HG03520 (cell line): ENCODE measurements at regions not wholly inside any gene's neighbourhood (a gene's known extent, or its start where the extent isn't known, plus 50 kb on each side); places are given as distances from the start of the nearest gene placed in this dataset.
"Not testable (repeated sequence)": the region's sequence is repeated elsewhere in the genome, so short reads cannot be mapped to it uniquely, and the experiment has no call there.

Experiments used
- ATAC-seq: cut with Tn5 transposase; IDR thresholded peaks from one replicate; pipeline ENCODE4 v1.9.1; 2021; ENCODE audit warnings: mild to moderate bottlenecking, moderate library complexity; ENCODE audit not compliant: unreplicated experiment

- no peak for ATAC-seq
These were observed 329.0 kb upstream of the TMTC4 start for GRCh38 chr13:101003566-101003965.

- no peak for ATAC-seq
These were observed 314.8 kb upstream of the TMTC4 start for GRCh38 chr13:100989392-100989791.

GRCh38 chr13:100988921-100989320, 314.3 kb upstream of the TMTC4 start:
- ATAC-seq, result no peak

- ATAC-seq, result no peak
These were observed 313.4 kb upstream of the TMTC4 start for GRCh38 chr13:100987948-100988347.

DNA sequence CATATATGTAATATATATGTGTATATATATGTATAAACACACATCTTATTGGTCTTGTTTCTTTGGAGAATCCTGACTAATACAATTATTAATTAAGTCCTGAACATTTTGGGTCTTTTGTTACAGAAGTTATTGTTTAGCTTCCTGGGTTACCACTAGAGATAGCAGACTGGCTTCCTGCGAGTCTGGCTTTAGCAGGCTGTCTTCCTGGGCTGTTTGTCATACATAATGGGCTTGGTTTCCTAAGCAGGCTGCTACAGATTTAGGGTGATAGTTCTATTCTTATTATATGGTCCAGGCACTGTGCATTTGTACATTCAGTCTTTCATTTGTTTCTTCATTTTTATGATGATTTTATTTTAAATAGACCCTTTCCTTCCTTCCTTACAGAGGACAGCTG, 312.0 kb upstream of the TMTC4 start:
- ATAC-seq, result no peak

DNA sequence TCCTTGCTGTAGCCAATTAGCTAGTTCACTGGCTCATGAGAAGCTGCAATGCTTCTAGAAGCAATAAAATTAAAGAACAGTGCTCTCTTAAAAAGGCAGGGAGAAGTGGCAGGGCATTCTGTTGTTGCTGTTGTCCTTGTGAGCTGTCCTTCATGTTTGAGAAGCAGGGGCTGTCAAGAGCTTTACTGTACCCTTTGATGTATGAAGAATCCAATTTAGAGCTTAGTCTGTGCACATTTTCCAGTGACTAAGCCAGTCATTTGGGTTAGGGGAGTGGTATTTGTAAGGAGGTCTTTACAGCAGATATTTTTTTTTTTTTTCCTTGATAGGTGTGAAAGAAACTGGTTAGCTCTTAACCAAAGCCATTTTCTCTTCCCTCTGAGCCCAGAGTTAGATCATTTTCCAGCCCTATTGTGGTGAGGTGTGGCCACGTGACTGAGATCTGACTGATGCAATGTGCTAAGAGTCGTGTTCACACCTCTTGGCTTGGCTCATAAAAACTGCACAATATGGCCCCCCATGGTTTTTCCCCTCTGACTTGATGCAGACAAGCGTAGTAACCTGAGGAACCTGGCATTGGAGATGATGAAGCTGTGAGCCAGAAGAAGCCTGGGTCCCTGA, 309.6 kb upstream of the TMTC4 start:
- ATAC-seq, result no peak

GRCh38 chr13:100983111-100983510, 308.5 kb upstream of the TMTC4 start:
- ATAC-seq, result no peak

- ATAC-seq, result no peak
These were observed 305.6 kb upstream of the TMTC4 start for GRCh38 chr13:100980171-100980570.

DNA sequence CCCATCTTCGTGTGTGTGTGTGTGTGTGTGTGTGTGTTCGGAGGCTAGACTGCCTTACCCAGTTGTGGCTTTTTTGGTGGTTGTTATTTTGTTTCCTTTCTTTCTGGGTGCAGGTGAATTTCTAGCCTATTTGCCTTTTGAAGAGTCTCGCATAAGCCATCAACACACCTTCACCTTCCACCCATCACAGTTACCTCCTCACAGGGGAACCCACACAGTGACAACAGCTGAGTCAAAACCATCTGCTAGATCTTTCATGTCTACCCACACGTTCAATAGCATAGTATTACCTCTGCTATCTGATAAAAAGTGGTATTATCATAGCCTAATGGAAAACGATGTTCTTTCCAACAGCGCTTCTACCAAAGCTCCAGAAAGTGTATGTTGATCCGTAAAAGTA, 303.2 kb upstream of the TMTC4 start:
- ATAC-seq, result no peak

DNA sequence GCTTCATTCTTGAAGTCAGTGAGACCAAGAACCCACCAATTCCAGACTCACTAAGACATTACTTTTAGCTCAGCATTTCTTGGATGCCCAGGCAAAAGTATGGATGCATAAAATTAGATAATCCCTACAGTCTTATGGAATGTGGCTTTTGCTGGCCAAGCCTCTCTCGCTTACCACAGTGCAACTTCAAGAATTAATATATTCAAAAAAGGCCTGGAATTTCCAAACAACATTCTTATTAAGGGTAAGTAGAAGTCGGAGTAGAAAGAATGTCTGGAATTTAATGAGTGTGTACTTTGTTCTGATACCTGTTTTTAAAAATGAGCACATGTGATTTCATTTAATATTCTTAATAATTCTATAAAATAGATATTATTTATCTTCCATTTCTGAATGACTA, 302.4 kb upstream of the TMTC4 start:
- no peak for ATAC-seq

- not testable (repeated sequence) for ATAC-seq
These were observed 301.1 kb upstream of the TMTC4 start for GRCh38 chr13:100975666-100976065.

DNA sequence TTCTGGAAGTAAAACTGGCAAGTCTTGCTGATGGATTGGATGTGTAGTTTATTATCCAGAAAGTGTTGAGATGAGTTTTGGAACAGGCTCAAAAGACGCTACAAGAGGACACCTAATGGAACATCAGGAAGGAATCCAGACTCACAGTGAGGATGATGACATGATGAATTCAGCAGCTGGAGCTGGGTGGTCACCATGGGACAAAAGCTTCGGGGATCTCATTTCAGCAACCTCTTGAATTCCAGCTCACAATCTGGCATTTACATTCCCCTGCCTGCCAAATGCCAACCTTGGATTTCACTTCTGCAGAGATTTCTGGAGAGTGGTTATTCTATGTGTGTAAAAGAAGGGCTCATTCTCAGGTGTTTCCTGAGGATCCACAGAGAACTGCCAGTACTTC, 288.0 kb upstream of the TMTC4 start:
- ATAC-seq, result no peak

- ATAC-seq, result no peak
These were observed 286.6 kb upstream of the TMTC4 start for GRCh38 chr13:100961186-100961585.

DNA sequence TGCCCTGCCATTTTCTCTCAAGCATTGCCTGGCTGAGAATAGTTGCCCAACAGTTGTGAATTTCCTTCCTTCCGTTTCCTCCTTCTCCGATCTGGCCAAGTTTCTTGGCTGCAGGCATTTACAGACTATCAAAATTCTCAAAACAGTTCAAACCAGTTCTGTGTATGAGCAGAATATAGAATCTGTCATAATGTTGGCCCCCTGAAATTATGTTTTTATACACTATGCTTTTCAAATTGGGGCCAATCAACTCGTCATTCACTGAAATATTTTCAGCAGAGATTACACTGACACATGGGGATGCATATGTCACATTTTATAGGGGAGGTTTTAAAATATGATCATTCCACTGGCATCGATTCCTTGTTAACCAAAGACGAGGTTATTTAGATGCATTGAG, 284.2 kb upstream of the TMTC4 start:
- ATAC-seq, result no peak

- no peak for ATAC-seq
These were observed 283.1 kb upstream of the TMTC4 start for GRCh38 chr13:100957741-100958140.

- no peak for ATAC-seq
These were observed 280.1 kb upstream of the TMTC4 start for GRCh38 chr13:100954430-100955305.

- ATAC-seq, result no peak
These were observed 276.4 kb upstream of the TMTC4 start for GRCh38 chr13:100951016-100951415.

- not testable (repeated sequence) for ATAC-seq
These were observed 274.3 kb upstream of the TMTC4 start for GRCh38 chr13:100948937-100949336.

DNA sequence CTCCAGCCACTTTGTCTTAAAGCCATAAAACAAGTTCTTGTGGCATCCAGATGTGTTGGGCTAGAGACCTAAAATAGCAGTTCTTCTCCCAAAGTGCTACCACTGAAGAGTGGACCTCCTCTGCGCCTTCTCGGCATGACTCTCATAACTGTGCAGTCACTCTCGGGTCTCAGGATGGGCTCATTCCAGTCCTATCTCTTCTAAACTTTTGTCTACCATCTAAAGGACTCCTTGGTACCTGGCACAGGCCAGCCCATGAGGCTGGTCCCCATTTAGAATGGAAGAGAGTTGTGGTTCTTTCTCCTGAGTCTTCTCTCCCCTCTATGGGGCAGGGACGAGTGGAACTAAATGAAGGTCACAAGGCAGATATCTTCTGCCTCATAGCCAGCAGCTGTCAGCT, 272.0 kb upstream of the TMTC4 start:
- ATAC-seq, result no peak

- ATAC-seq, result no peak
These were observed 270.3 kb upstream of the TMTC4 start for GRCh38 chr13:100944791-100945345.

GRCh38 chr13:100942742-100943141, 268.1 kb upstream of the TMTC4 start:
- no peak for ATAC-seq
